Osteocyte (in vitro differentiated cells): ENCODE measurements at regions not wholly inside any gene's neighbourhood (a gene's known extent, or its start where the extent isn't known, plus 50 kb on each side); places are given as distances from the start of the nearest gene placed in this dataset.

Source experiments
- DNase-seq: peaks from one replicate; pipeline ENCODE4 v3.0.0; 2021; ENCODE audit warnings: mixed read lengths; ENCODE audit not compliant: unreplicated experiment; ENCODE audit errors: extremely low spot score
- H3K27ac Mint-ChIP-seq: one replicate; pipeline ENCODE4 v1.8.0; 2021; ENCODE audit warnings: mild to moderate bottlenecking, mixed read lengths; ENCODE audit not compliant: unreplicated experiment
- H3K27me3 Mint-ChIP-seq: one replicate; pipeline ENCODE4 v1.8.0; 2021; ENCODE audit warnings: mixed read lengths; ENCODE audit not compliant: unreplicated experiment
- H3K36me3 Mint-ChIP-seq: one replicate; pipeline ENCODE4 v1.8.0; 2021; ENCODE audit warnings: mixed read lengths; ENCODE audit not compliant: unreplicated experiment
- H3K4me1 Mint-ChIP-seq: one replicate; pipeline ENCODE4 v1.8.0; 2021; ENCODE audit warnings: mixed read lengths; ENCODE audit not compliant: unreplicated experiment
- H3K4me3 Mint-ChIP-seq: one replicate; pipeline ENCODE4 v1.8.0; 2021; ENCODE audit warnings: mild to moderate bottlenecking, moderate library complexity, mixed read lengths; ENCODE audit not compliant: unreplicated experiment
- H3K9me3 Mint-ChIP-seq: one replicate; pipeline ENCODE4 v1.8.0; 2021; ENCODE audit warnings: mixed read lengths; ENCODE audit not compliant: unreplicated experiment
- CTCF ChIP-seq: fragments of 200-600 bp; sonication (generic); IDR thresholded peaks from 2 replicates; pipeline ENCODE4 v1.5.0; 2021; ENCODE audit warnings: antibody characterized with exemption, mild to moderate bottlenecking, moderate library complexity

DNA sequence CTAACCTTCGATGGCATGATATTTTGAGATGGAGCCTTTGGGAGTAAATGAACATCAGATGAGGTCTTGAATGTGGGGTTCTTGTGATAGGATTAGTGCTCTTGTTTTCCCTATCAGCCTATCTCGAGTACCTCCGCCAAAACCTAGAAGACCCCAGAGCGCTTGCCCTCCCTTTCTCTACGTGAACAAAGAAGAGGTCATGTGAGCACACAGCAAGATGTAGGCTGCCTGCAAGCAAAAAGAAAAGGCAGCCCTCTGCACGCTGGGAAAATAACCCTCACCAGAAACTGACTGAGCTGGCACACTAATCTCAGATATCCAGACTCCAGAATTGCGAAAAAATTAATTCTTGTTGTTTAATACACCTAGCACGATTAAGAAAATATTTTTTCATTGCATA is 799.8 kb upstream of the SLC10A2 start:
- Mint-ChIP-seq H3K27ac (no peak overlapping the region), H3K36me3 (no peaks in the 10 kb centered on the region), H3K27me3 (no peaks in the 10 kb centered on the region), H3K4me1 (peaks cover 2% of the 10 kb centered on the region), H3K9me3 (no peaks in the 10 kb centered on the region), H3K4me3 (no peak overlapping the region)
- DNase-seq = no peak
- TF ChIP-seq CTCF = no peak

- no peaks in the 10 kb centered on the region for H3K9me3 Mint-ChIP-seq
- no peaks in the 10 kb centered on the region for H3K27me3 Mint-ChIP-seq
- no peak overlapping the region for H3K4me3 Mint-ChIP-seq
- H3K4me1 Mint-ChIP-seq = peaks cover 2% of the 10 kb centered on the region
- no peaks in the 10 kb centered on the region for H3K36me3 Mint-ChIP-seq
- DNase-seq = no peak
- TF ChIP-seq CTCF = no peak
- no peak overlapping the region for H3K27ac Mint-ChIP-seq
Observed at GRCh38 chr13:103862525-103862924, 796.3 kb upstream of the SLC10A2 start.

- Mint-ChIP-seq H3K4me3 (no peak overlapping the region), H3K27me3 (no peaks in the 10 kb centered on the region), H3K36me3 (no peaks in the 10 kb centered on the region), H3K27ac (no peak overlapping the region), H3K4me1 (peaks cover 2% of the 10 kb centered on the region), H3K9me3 (no peaks in the 10 kb centered on the region)
- TF ChIP-seq CTCF = no peak
- no peak for DNase-seq
Observed at GRCh38 chr13:103859952-103860351, 793.7 kb upstream of the SLC10A2 start.

DNA sequence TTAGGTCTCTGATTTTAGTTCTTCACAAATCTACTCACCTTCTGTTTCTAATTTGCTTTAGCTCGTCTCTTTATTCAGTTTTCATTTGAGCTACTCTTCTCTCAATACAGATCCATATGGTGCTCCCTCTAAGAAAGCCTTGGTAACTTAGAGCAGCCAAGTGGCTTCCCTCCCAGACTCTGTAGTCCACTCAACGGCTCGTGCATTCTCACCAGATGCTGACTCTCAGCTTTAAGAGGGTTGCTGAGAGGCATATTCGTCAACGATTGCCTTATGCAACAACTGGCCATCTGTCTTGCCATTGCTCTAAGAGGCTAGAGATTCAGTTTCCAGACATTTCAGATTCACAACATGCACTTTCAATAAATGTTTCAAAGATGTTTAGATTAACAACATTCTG is 785.8 kb upstream of the SLC10A2 start:
- H3K9me3 Mint-ChIP-seq = no peaks in the 10 kb centered on the region
- H3K27me3 Mint-ChIP-seq = no peaks in the 10 kb centered on the region
- no peaks in the 10 kb centered on the region for H3K36me3 Mint-ChIP-seq
- H3K4me1 Mint-ChIP-seq = no peaks in the 10 kb centered on the region
- TF ChIP-seq CTCF = no peak
- DNase-seq = no peak
- no peak overlapping the region for H3K27ac Mint-ChIP-seq
- H3K4me3 Mint-ChIP-seq = no peak overlapping the region

GRCh38 chr13:103844471-103844870 is 778.3 kb upstream of the SLC10A2 start:
- no peaks in the 10 kb centered on the region for H3K27me3 Mint-ChIP-seq
- H3K27ac Mint-ChIP-seq = no peak overlapping the region
- H3K4me3 Mint-ChIP-seq = no peak overlapping the region
- DNase-seq = no peak
- H3K9me3 Mint-ChIP-seq = no peaks in the 10 kb centered on the region
- H3K36me3 Mint-ChIP-seq = no peaks in the 10 kb centered on the region
- no peak for TF ChIP-seq CTCF
- H3K4me1 Mint-ChIP-seq = peaks cover 2% of the 10 kb centered on the region
